ENCODE measurements at regions not wholly inside any gene's neighbourhood (a gene's known extent, or its start where the extent isn't known, plus 50 kb on each side); places are given as distances from the start of the nearest gene placed in this dataset.

- no peaks in the 10 kb centered on the region for H3K4me1 ChIP-seq (ENCODE audit: insufficient read depth, low read length)
- intact Hi-C loops (cut with DNase I, micrococcal nuclease): no loop called here
- TF ChIP-seq CTCF (IDR thresholded peaks at IDR 0.05): no peak
- ATAC-seq (ENCODE audit: poor library complexity): no peak
- H3K36me3 ChIP-seq (ENCODE audit: insufficient read depth, low read length): no peaks in the 10 kb centered on the region
- peaks cover 0 to 3% of the 10 kb centered on the region in 2 experiments for H3K9me3 ChIP-seq (ENCODE audit: control insufficient read depth in 1 of 2, insufficient read depth in 1 of 2, low read length in 2 of 2)
- no peak overlapping the region for H3K27ac Mint-ChIP-seq
- CTCF ChIA-PET: no interaction called here
- no peak overlapping the region for H3K4me3 ChIP-seq (ENCODE audit: low read length)
- no peak overlapping the region for H3K4me3 Mint-ChIP-seq
- POLR2A ChIA-PET: no interaction called here
- no peak overlapping the region for H3K27ac ChIP-seq (ENCODE audit: low read depth in 1 of 2, low read length in 2 of 2)
- H3K36me3 Mint-ChIP-seq (ENCODE audit: low read depth): no peaks in the 10 kb centered on the region
- H3K4me1 Mint-ChIP-seq (ENCODE audit: low read depth): no peaks in the 10 kb centered on the region
- no peaks in the 10 kb centered on the region for H3K27me3 Mint-ChIP-seq
- H3K9me3 Mint-ChIP-seq: no peaks in the 10 kb centered on the region
- no peak for DNase-seq
- H3K27me3 ChIP-seq (ENCODE audit: control insufficient read depth in 1 of 2, insufficient read depth in 2 of 2, low read length in 2 of 2): no peaks in the 10 kb centered on the region
Observed at GRCh38 chrX:4094926-4095325, 381.5 kb upstream of the PRKX start.

- no peak for TF ChIP-seq CTCF (IDR thresholded peaks at IDR 0.05)
- Histone ChIP-seq H3K36me3 (ENCODE audit: insufficient read depth, low read length) (no peaks in the 10 kb centered on the region), H3K27ac (ENCODE audit: low read depth in 1 of 2, low read length in 2 of 2) (no peak overlapping the region), H3K4me3 (ENCODE audit: low read length) (no peak overlapping the region), H3K4me1 (ENCODE audit: insufficient read depth, low read length) (no peaks in the 10 kb centered on the region), H3K9me3 (ENCODE audit: control insufficient read depth in 1 of 2, insufficient read depth in 1 of 2, low read length in 2 of 2) (peaks cover 0 to 3% of the 10 kb centered on the region in 2 experiments), H3K27me3 (ENCODE audit: control insufficient read depth in 1 of 2, insufficient read depth in 2 of 2, low read length in 2 of 2) (no peaks in the 10 kb centered on the region)
- H3K9me3 Mint-ChIP-seq: no peaks in the 10 kb centered on the region
- DNase-seq (no peak), ATAC-seq (ENCODE audit: poor library complexity) (no peak)
- ChIA-PET POLR2A (no interaction called here), CTCF (no interaction called here)
- no peak overlapping the region for H3K27ac Mint-ChIP-seq
- H3K36me3 Mint-ChIP-seq (ENCODE audit: low read depth): no peaks in the 10 kb centered on the region
- no peak overlapping the region for H3K4me3 Mint-ChIP-seq
- intact Hi-C loops (cut with DNase I, micrococcal nuclease): no loop called here
- H3K27me3 Mint-ChIP-seq: no peaks in the 10 kb centered on the region
- no peaks in the 10 kb centered on the region for H3K4me1 Mint-ChIP-seq (ENCODE audit: low read depth)
Observed at GRCh38 chrX:4091046-4091760, 377.8 kb upstream of the PRKX start.

GRCh38 chrX:4059893-4060292, 346.4 kb upstream of the PRKX start:
- no peak for DNase-seq
- Histone ChIP-seq H3K27me3 (ENCODE audit: control insufficient read depth in 1 of 2, insufficient read depth in 2 of 2, low read length in 2 of 2) (no peaks in the 10 kb centered on the region), H3K27ac (ENCODE audit: low read depth in 1 of 2, low read length in 2 of 2) (no peak overlapping the region), H3K4me1 (ENCODE audit: insufficient read depth, low read length) (no peaks in the 10 kb centered on the region), H3K36me3 (ENCODE audit: insufficient read depth, low read length) (no peaks in the 10 kb centered on the region), H3K9me3 (ENCODE audit: control insufficient read depth in 1 of 2, insufficient read depth in 1 of 2, low read length in 2 of 2) (no peaks in the 10 kb centered on the region), H3K4me3 (ENCODE audit: low read length) (no peak overlapping the region)
- Mint-ChIP-seq H3K27ac (no peak overlapping the region), H3K4me3 (no peak overlapping the region), H3K9me3 (no peaks in the 10 kb centered on the region), H3K4me1 (ENCODE audit: low read depth) (no peaks in the 10 kb centered on the region), H3K27me3 (no peaks in the 10 kb centered on the region), H3K36me3 (ENCODE audit: low read depth) (no peaks in the 10 kb centered on the region)
- no peak for ATAC-seq (ENCODE audit: poor library complexity)
- intact Hi-C loops (cut with DNase I, micrococcal nuclease): no loop called here
- no peak for TF ChIP-seq CTCF (IDR thresholded peaks at IDR 0.05)
- POLR2A ChIA-PET: no interaction called here
- CTCF ChIA-PET: no interaction called here

Measured in CD4-positive, alpha-beta T cell (primary cell).